ENCODE measurements at regions not wholly inside any gene's neighbourhood (a gene's known extent, or its start where the extent isn't known, plus 50 kb on each side); places are given as distances from the start of the nearest gene placed in this dataset.

DNA sequence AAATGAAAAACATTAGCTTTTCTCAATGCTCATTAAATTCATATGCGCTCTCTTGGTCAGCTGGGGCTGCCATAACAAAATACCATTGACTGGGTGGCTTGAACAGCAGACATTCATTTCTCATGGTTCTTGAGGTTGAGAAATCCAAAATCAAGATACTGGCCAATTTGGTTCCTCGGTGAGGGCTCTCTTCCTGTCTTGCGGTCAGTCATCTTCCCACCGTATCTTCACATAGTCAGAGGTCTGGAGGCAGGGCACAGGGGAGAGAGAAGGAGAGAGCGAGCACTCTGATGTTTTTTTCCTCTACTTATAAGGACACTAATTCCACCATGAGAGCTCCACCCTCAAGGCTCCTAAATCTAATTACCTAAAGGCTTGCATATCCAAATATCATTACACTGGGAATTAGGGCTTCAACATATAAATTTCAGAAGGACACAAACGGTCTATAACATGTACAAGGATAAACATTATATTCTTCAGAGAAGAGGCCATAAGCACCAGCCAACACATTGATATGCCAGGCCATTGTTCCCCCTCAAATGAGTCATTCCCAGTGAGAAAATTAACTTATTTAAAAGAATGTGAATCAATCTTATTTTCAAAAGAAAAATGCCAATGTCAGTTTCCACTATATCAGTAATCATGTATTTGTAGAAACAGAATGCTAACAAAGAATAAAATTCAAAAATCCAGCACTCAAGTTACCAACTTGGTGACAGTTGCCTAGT, 152.2 kb downstream of the BTG1 start:
- H3K4me3 ChIP-seq = no peak overlapping the region
- intact Hi-C loops (cut with DNase I; ENCODE audit: low total_unique reads) (no loop called here), in situ Hi-C loops (cut with MboI; ENCODE audit: low pct_ligation_motif_present in 1 of 4, low pct_unique_long_range_greater_than_20kb in 1 of 4, low sequenced_read_pairs in 3 of 4) (no loop called here)
- no peaks in the 10 kb centered on the region for H3K36me3 ChIP-seq
- H3K9me3 ChIP-seq = no peaks in the 10 kb centered on the region
- H3K27me3 ChIP-seq = no peaks in the 10 kb centered on the region
- H3K4me1 ChIP-seq = no peaks in the 10 kb centered on the region
- TF ChIP-seq POLR2AphosphoS5 (IDR thresholded peaks at IDR 0.05) (no peak), POLR2A (IDR thresholded peaks at IDR 0.05) (no peak), EP300 (IDR thresholded peaks at IDR 0.05; ENCODE audit: low read depth) (no peak)
- TF ChIP-seq, protein P1, sequence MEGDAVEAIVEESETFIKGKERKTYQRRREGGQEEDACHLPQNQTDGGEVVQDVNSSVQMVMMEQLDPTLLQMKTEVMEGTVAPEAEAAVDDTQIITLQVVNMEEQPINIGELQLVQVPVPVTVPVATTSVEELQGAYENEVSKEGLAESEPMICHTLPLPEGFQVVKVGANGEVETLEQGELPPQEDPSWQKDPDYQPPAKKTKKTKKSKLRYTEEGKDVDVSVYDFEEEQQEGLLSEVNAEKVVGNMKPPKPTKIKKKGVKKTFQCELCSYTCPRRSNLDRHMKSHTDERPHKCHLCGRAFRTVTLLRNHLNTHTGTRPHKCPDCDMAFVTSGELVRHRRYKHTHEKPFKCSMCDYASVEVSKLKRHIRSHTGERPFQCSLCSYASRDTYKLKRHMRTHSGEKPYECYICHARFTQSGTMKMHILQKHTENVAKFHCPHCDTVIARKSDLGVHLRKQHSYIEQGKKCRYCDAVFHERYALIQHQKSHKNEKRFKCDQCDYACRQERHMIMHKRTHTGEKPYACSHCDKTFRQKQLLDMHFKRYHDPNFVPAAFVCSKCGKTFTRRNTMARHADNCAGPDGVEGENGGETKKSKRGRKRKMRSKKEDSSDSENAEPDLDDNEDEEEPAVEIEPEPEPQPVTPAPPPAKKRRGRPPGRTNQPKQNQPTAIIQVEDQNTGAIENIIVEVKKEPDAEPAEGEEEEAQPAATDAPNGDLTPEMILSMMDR (IDR thresholded peaks at IDR 0.05) = no peak
- WGBS, 2 donors (ENCODE audit: low coverage in 1 of 2) = 88 to 100% methylated on average over 1 to 6 of the region's 6 CpGs
- DNase-seq = no peak
- no peak overlapping the region for H3K27ac ChIP-seq

- Histone ChIP-seq H3K27me3 (no peaks in the 10 kb centered on the region), H3K4me3 (no peak overlapping the region), H3K9me3 (no peaks in the 10 kb centered on the region), H3K36me3 (no peaks in the 10 kb centered on the region), H3K4me1 (no peaks in the 10 kb centered on the region), H3K27ac (no peak overlapping the region)
- in situ Hi-C loops (cut with MboI; ENCODE audit: low pct_ligation_motif_present in 1 of 4, low pct_unique_long_range_greater_than_20kb in 1 of 4, low sequenced_read_pairs in 3 of 4) = no loop called here
- intact Hi-C loops (cut with DNase I; ENCODE audit: low total_unique reads) = no loop called here
- TF ChIP-seq POLR2A (IDR thresholded peaks at IDR 0.05) = no peak
- TF ChIP-seq POLR2AphosphoS5 (IDR thresholded peaks at IDR 0.05) = no peak
- TF ChIP-seq, protein P1 (IDR thresholded peaks at IDR 0.05) = no peak
- TF ChIP-seq EP300 (IDR thresholded peaks at IDR 0.05; ENCODE audit: low read depth) = no peak
- WGBS, 2 donors (ENCODE audit: low coverage in 1 of 2) = 80% methylated on average over 1 of the region's 1 CpG
- no peak for DNase-seq
Measured at GRCh38 chr12:91991399-91992187, 154.1 kb downstream of the BTG1 start.

DNA sequence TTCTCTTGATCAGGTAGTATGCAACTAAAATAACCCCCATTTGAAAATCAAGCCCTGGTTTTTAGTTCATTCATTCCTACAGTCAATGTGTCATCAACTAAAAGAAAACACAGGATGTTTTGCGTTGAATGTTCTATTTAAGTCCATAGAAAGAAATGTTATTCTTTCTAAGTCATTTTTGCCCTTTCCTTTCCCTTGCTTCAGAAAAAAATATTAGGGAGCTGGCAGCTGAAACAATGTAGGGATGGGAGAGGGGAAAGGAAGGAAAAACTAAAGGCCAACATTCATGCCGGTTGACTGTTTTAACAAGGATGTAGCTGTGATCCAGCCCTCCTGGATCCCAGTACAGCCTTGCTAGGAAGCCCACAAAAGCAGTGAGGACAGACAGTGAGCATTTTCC, 155.1 kb downstream of the BTG1 start:
- no peak for DNase-seq
- H3K27me3 ChIP-seq = no peaks in the 10 kb centered on the region
- H3K27ac ChIP-seq = no peak overlapping the region
- in situ Hi-C loops (cut with MboI; ENCODE audit: low pct_ligation_motif_present in 1 of 4, low pct_unique_long_range_greater_than_20kb in 1 of 4, low sequenced_read_pairs in 3 of 4) (no loop called here), intact Hi-C loops (cut with DNase I; ENCODE audit: low total_unique reads) (no loop called here)
- no peaks in the 10 kb centered on the region for H3K4me1 ChIP-seq
- H3K4me3 ChIP-seq = no peak overlapping the region
- no peaks in the 10 kb centered on the region for H3K9me3 ChIP-seq
- WGBS, 2 donors (ENCODE audit: low coverage in 1 of 2) = 50 to 85% methylated on average over 1 to 2 of the region's 2 CpGs
- TF ChIP-seq POLR2AphosphoS5 (IDR thresholded peaks at IDR 0.05) (no peak), EP300 (IDR thresholded peaks at IDR 0.05; ENCODE audit: low read depth) (no peak), POLR2A (IDR thresholded peaks at IDR 0.05) (no peak)
- TF ChIP-seq, protein P1 (IDR thresholded peaks at IDR 0.05) = no peak
- no peaks in the 10 kb centered on the region for H3K36me3 ChIP-seq

DNA sequence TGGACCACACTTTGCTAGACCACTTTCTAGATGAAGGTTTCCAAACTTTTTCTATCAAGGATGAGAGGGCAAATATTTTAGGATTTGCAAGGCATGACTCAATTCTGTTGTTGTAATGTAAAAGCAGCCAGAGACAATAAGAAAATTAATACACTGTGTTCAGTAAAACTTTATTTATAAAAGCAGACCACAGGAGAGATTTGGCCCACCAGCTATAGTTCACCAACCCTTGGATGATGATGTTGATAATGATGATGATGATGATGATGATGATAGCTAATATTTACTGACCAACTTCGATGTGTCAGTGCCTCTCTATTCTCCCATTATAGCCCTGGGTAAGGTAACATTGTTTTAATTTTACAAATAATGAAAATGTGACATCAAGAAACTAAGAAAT, 156.5 kb downstream of the BTG1 start:
- TF ChIP-seq, protein P1 (IDR thresholded peaks at IDR 0.05) = no peak
- TF ChIP-seq POLR2A (IDR thresholded peaks at IDR 0.05) (no peak), EP300 (IDR thresholded peaks at IDR 0.05; ENCODE audit: low read depth) (no peak), POLR2AphosphoS5 (IDR thresholded peaks at IDR 0.05) (no peak)

More for the DNA sequence above, 156.5 kb downstream of the BTG1 start:
- in situ Hi-C loops (cut with MboI; ENCODE audit: low pct_ligation_motif_present in 1 of 4, low pct_unique_long_range_greater_than_20kb in 1 of 4, low sequenced_read_pairs in 3 of 4) = no loop called here
- no peak for DNase-seq
- Histone ChIP-seq H3K27me3 (no peaks in the 10 kb centered on the region), H3K4me1 (peaks cover 0 to 4% (median 0%) of the 10 kb centered on the region in 4 donors), H3K36me3 (no peaks in the 10 kb centered on the region), H3K9me3 (no peaks in the 10 kb centered on the region), H3K27ac (no peak overlapping the region), H3K4me3 (no peak overlapping the region)
- intact Hi-C loops (cut with DNase I; ENCODE audit: low total_unique reads) = no loop called here
- WGBS, 2 donors (ENCODE audit: low coverage in 1 of 2) = 67 to 86% methylated on average over 1 of the region's 1 CpG
